Kidney epithelial cell (primary cell): ENCODE measurements at regions not wholly inside any gene's neighbourhood (a gene's known extent, or its start where the extent isn't known, plus 50 kb on each side); places are given as distances from the start of the nearest gene placed in this dataset.

Experiments
- DNase-seq: peaks from one replicate; pipeline ENCODE4 v3.0.0-alpha.2; 2010; ENCODE audit warnings: low read depth
- H3K27me3 ChIP-seq: 2 replicates; pipeline ENCODE4 v1.6.0; 2011; ENCODE audit warnings: low read length; ENCODE audit not compliant: control insufficient read depth, insufficient read depth
- H3K36me3 ChIP-seq: 2 replicates; pipeline ENCODE4 v1.5.1; 2011; ENCODE audit warnings: low read length; ENCODE audit not compliant: control insufficient read depth, insufficient read depth
- H3K4me3 ChIP-seq: 2 replicates; pipeline ENCODE4 v1.5.1; 2011; ENCODE audit warnings: low read depth, mild to moderate bottlenecking, control low read depth, low read length
- CTCF ChIP-seq: IDR thresholded peaks from 2 replicates; pipeline ENCODE4 v1.5.1; 2011; ENCODE audit warnings: mild to moderate bottlenecking, moderate library complexity, low read length, control low read depth, inconsistent platforms; ENCODE audit not compliant: insufficient read depth, poor library complexity, severe bottlenecking

- TF ChIP-seq CTCF: no peak
- no peak overlapping the region for H3K4me3 ChIP-seq
- no peaks in the 10 kb centered on the region for H3K36me3 ChIP-seq
Observed at GRCh38 chr6:141110481-141110880, 1022.2 kb upstream of the GJE1 start.

GRCh38 chr6:141107591-141108160, 1025.0 kb upstream of the GJE1 start:
- peak; percentile 44 for DNase-seq
- Histone ChIP-seq H3K27me3 (no peaks in the 10 kb centered on the region), H3K4me3 (no peak overlapping the region), H3K36me3 (no peaks in the 10 kb centered on the region)
- TF ChIP-seq CTCF: no peak

More at GRCh38 chr6:141110481-141110880, 1022.2 kb upstream of the GJE1 start:
- H3K27me3 ChIP-seq: no peaks in the 10 kb centered on the region
- no peak for DNase-seq

DNA sequence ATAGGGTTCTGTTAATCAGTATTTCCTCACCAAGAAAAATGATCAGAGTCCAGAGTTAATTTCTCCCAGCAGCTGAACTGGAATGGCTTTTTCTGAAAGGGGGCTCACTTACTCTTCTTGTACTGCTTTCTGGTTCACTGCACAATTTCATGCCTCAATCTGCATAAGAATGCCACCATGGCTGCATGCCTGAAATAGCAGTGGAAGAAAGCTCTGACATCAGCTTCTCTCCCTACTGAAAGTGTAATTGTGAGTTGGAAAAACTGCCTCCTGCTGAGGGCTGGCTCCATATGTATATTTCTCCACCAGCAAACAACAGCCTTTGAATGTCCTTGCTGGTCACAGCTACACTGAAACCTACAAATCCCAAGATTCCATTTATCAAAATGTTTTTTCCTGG, 1027.2 kb upstream of the GJE1 start:
- no peak for TF ChIP-seq CTCF
- peak; percentile 77 for DNase-seq
- H3K4me3 ChIP-seq: no peak overlapping the region
- no peaks in the 10 kb centered on the region for H3K27me3 ChIP-seq
- no peaks in the 10 kb centered on the region for H3K36me3 ChIP-seq

GRCh38 chr6:141103246-141103645, 1029.5 kb upstream of the GJE1 start:
- no peak for TF ChIP-seq CTCF
- H3K36me3 ChIP-seq: no peaks in the 10 kb centered on the region
- H3K27me3 ChIP-seq: no peaks in the 10 kb centered on the region
- peak; percentile 85 for DNase-seq
- no peak overlapping the region for H3K4me3 ChIP-seq

GRCh38 chr6:141097471-141097870, 1035.3 kb upstream of the GJE1 start:
- no peak for DNase-seq
- H3K36me3 ChIP-seq: no peaks in the 10 kb centered on the region

More at GRCh38 chr6:141097471-141097870, 1035.3 kb upstream of the GJE1 start:
- Histone ChIP-seq H3K27me3 (no peaks in the 10 kb centered on the region), H3K4me3 (no peak overlapping the region)
- no peak for TF ChIP-seq CTCF
